ENCODE measurements at regions not wholly inside any gene's neighbourhood (a gene's known extent, or its start where the extent isn't known, plus 50 kb on each side); places are given as distances from the start of the nearest gene placed in this dataset.

- Mint-ChIP-seq H3K9me3 (no peaks in the 10 kb centered on the region), H3K27me3 (ENCODE audit: low read depth in 2 of 2) (peaks cover 0 to 2% of the 10 kb centered on the region in 2 donors), H3K27ac (no peak overlapping the region), H3K4me3 (no peak overlapping the region), H3K4me1 (peaks cover 27 to 28% of the 10 kb centered on the region in 2 donors), H3K36me3 (no peaks in the 10 kb centered on the region)
- Histone ChIP-seq H3K4me1 (ENCODE audit: control insufficient read depth, insufficient read depth, low read length) (peaks cover 2% of the 10 kb centered on the region), H3K9me3 (ENCODE audit: control insufficient read depth, insufficient read depth, low read length) (no peaks in the 10 kb centered on the region), H3K27me3 (ENCODE audit: control insufficient read depth, insufficient read depth, low read length) (no peaks in the 10 kb centered on the region), H3K4me3 (ENCODE audit: low read length) (no peak overlapping the region), H3K27ac (ENCODE audit: low read length) (no peak overlapping the region), H3K36me3 (ENCODE audit: control insufficient read depth, insufficient read depth, low read length) (no peaks in the 10 kb centered on the region)
- TF ChIP-seq, protein P1, sequence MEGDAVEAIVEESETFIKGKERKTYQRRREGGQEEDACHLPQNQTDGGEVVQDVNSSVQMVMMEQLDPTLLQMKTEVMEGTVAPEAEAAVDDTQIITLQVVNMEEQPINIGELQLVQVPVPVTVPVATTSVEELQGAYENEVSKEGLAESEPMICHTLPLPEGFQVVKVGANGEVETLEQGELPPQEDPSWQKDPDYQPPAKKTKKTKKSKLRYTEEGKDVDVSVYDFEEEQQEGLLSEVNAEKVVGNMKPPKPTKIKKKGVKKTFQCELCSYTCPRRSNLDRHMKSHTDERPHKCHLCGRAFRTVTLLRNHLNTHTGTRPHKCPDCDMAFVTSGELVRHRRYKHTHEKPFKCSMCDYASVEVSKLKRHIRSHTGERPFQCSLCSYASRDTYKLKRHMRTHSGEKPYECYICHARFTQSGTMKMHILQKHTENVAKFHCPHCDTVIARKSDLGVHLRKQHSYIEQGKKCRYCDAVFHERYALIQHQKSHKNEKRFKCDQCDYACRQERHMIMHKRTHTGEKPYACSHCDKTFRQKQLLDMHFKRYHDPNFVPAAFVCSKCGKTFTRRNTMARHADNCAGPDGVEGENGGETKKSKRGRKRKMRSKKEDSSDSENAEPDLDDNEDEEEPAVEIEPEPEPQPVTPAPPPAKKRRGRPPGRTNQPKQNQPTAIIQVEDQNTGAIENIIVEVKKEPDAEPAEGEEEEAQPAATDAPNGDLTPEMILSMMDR (IDR thresholded peaks at IDR 0.05) = no peak
- ATAC-seq = no peak
- no peak for DNase-seq
- intact Hi-C loops (cut with micrococcal nuclease) = no loop called here
Observed at GRCh38 chr11:86161336-86161735, 83.2 kb upstream of the EED start.

DNA sequence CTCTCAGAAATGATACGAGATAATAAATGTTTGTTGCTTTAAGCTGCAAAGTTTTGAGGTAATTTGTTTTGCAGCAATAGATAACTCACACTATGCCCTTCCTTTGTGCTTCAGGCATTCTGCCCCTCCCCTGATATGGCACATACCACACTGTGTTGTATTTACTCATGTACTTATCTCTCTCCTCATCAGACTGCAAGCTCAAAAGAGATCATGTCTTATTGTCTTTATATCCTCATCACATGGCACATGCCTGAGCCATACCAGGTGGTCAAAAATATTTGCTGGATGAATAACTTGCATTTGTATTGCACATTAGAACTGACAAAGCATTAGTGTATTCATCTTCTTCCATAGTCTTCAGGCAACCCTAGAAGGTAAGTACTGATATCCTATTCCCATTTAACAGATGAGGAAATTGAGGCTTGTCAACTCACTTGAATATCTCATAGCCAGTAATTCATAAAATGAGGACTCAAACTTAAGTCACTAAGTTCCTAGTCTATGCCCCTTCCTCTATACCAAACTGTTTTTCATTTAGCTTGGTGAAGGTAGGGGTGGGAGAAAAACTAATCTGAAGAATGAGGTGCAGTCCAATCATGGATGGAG is 83.9 kb upstream of the EED start:
- no peaks in the 10 kb centered on the region for H3K9me3 ChIP-seq (ENCODE audit: control insufficient read depth, insufficient read depth, low read length)
- DNase-seq (no peak), ATAC-seq (no peak)
- 100% methylated on average over 1 of the region's 1 CpG for WGBS (ENCODE audit: insufficient coverage)
- no peak overlapping the region for H3K4me3 ChIP-seq (ENCODE audit: low read length)
- no peaks in the 10 kb centered on the region for H3K36me3 ChIP-seq (ENCODE audit: control insufficient read depth, insufficient read depth, low read length)
- no peak overlapping the region for H3K4me3 Mint-ChIP-seq
- H3K4me1 Mint-ChIP-seq = peaks cover 22 to 30% of the 10 kb centered on the region in 2 donors
- no peaks in the 10 kb centered on the region for H3K36me3 Mint-ChIP-seq
- H3K27me3 Mint-ChIP-seq (ENCODE audit: low read depth in 2 of 2) = peaks cover 0 to 2% of the 10 kb centered on the region in 2 donors
- H3K9me3 Mint-ChIP-seq = no peaks in the 10 kb centered on the region
- intact Hi-C loops (cut with micrococcal nuclease) = no loop called here
- H3K27ac Mint-ChIP-seq = no peak overlapping the region
- no peaks in the 10 kb centered on the region for H3K27me3 ChIP-seq (ENCODE audit: control insufficient read depth, insufficient read depth, low read length)
- H3K27ac ChIP-seq (ENCODE audit: low read length) = no peak overlapping the region
- peaks cover 3% of the 10 kb centered on the region for H3K4me1 ChIP-seq (ENCODE audit: control insufficient read depth, insufficient read depth, low read length)
- TF ChIP-seq, protein P1 (IDR thresholded peaks at IDR 0.05) = no peak

- Mint-ChIP-seq H3K4me3 (no peak overlapping the region), H3K27me3 (ENCODE audit: low read depth in 2 of 2) (peaks cover 0 to 2% of the 10 kb centered on the region in 2 donors), H3K9me3 (no peaks in the 10 kb centered on the region), H3K36me3 (no peaks in the 10 kb centered on the region), H3K4me1 (peaks cover 21 to 30% of the 10 kb centered on the region in 2 donors), H3K27ac (no peak overlapping the region)
- TF ChIP-seq, protein P1 (IDR thresholded peaks at IDR 0.05) = no peak
- no peak for DNase-seq
- no peaks in the 10 kb centered on the region for H3K36me3 ChIP-seq (ENCODE audit: control insufficient read depth, insufficient read depth, low read length)
- intact Hi-C loops (cut with micrococcal nuclease) = no loop called here
- no peaks in the 10 kb centered on the region for H3K9me3 ChIP-seq (ENCODE audit: control insufficient read depth, insufficient read depth, low read length)
- no peak overlapping the region for H3K27ac ChIP-seq (ENCODE audit: low read length)
- peaks cover 3% of the 10 kb centered on the region for H3K4me1 ChIP-seq (ENCODE audit: control insufficient read depth, insufficient read depth, low read length)
- H3K4me3 ChIP-seq (ENCODE audit: low read length) = no peak overlapping the region
- WGBS (ENCODE audit: insufficient coverage) = 95% methylated on average over 3 of the region's 3 CpGs
- no peaks in the 10 kb centered on the region for H3K27me3 ChIP-seq (ENCODE audit: control insufficient read depth, insufficient read depth, low read length)
- ATAC-seq = no peak
Observed at GRCh38 chr11:86159581-86159891, 85.0 kb upstream of the EED start.

All from natural killer cell (primary cell).